ENCODE measurements at regions not wholly inside any gene's neighbourhood (a gene's known extent, or its start where the extent isn't known, plus 50 kb on each side); places are given as distances from the start of the nearest gene placed in this dataset.

DNA sequence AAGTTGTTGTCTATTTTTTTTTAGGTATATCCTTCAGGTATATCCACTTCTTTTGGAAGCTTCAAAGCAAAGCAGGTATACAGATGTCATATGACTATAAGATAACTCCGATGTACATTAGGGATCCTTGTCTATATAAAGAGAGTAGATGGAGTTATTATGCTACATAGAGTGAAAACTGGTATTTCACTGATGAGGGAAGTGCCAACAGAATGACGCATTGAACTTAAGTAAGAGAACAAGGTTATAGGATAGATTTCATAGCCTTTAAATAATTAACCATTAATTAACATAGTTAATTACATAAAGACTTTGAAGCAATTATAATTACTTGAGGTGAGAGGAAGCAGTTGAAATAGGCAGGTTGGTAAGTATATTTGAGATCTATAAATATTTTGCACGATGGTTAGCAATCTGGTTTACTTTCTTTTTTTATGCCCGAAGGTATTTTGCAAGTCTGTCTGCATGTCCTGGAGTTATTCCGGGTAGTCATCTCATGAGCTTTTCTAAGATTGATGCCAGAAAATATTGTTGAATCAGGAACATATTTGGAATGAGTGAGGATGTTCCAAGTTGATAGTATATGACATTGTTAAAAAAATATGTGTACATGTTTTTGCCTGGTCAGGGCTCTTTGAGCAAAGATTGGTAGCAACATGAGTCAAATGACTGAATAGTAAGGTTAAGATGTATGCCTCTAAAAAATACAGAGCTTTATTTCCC is 299.5 kb upstream of the KCNMB2 start:
- TF ChIP-seq, protein P1, sequence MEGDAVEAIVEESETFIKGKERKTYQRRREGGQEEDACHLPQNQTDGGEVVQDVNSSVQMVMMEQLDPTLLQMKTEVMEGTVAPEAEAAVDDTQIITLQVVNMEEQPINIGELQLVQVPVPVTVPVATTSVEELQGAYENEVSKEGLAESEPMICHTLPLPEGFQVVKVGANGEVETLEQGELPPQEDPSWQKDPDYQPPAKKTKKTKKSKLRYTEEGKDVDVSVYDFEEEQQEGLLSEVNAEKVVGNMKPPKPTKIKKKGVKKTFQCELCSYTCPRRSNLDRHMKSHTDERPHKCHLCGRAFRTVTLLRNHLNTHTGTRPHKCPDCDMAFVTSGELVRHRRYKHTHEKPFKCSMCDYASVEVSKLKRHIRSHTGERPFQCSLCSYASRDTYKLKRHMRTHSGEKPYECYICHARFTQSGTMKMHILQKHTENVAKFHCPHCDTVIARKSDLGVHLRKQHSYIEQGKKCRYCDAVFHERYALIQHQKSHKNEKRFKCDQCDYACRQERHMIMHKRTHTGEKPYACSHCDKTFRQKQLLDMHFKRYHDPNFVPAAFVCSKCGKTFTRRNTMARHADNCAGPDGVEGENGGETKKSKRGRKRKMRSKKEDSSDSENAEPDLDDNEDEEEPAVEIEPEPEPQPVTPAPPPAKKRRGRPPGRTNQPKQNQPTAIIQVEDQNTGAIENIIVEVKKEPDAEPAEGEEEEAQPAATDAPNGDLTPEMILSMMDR (IDR thresholded peaks at IDR 0.05; ENCODE audit: low read depth, low read length, poor library complexity, severe bottlenecking): no peak
- TF ChIP-seq EZH2phosphoT487 (IDR thresholded peaks at IDR 0.05; ENCODE audit: borderline replicate concordance, low read length): no peak
